ENCODE measurements at regions not wholly inside any gene's neighbourhood (a gene's known extent, or its start where the extent isn't known, plus 50 kb on each side); places are given as distances from the start of the nearest gene placed in this dataset.
"Not testable (repeated sequence)": the region's sequence is repeated elsewhere in the genome, so short reads cannot be mapped to it uniquely, and the experiment has no call there.

- DNase-seq (ENCODE audit: low spot score) = no peak
These were observed 225.8 kb upstream of the GIMD1 start for GRCh38 chr4:106594291-106594952.

GRCh38 chr4:106588891-106589290 is 220.3 kb upstream of the GIMD1 start:
- DNase-seq (ENCODE audit: low spot score) = no peak

- DNase-seq (ENCODE audit: low spot score) = no peak
These were observed 219.0 kb upstream of the GIMD1 start for GRCh38 chr4:106587558-106587957.

- no peak for DNase-seq (ENCODE audit: low spot score)
These were observed 217.4 kb upstream of the GIMD1 start for GRCh38 chr4:106585915-106586349.

GRCh38 chr4:106584337-106584989 is 215.9 kb upstream of the GIMD1 start:
- DNase-seq (ENCODE audit: low spot score) = no peak

- DNase-seq (ENCODE audit: low spot score) = no peak
These were observed 215.0 kb upstream of the GIMD1 start for GRCh38 chr4:106583567-106583966.

GRCh38 chr4:106583108-106583507 is 214.5 kb upstream of the GIMD1 start:
- DNase-seq (ENCODE audit: low spot score) = no peak

- DNase-seq (ENCODE audit: low spot score) = no peak
These were observed 213.5 kb upstream of the GIMD1 start for GRCh38 chr4:106582103-106582502.

GRCh38 chr4:106579236-106579635 is 210.7 kb upstream of the GIMD1 start:
- no peak for DNase-seq (ENCODE audit: low spot score)

- DNase-seq (ENCODE audit: low spot score) = peak; percentile 72
These were observed 200.8 kb upstream of the GIMD1 start for GRCh38 chr4:106569146-106570031.

- DNase-seq (ENCODE audit: low spot score) = no peak
These were observed 197.1 kb upstream of the GIMD1 start for GRCh38 chr4:106565727-106566126.

- not testable (repeated sequence) for DNase-seq (ENCODE audit: low spot score)
These were observed 195.1 kb upstream of the GIMD1 start for GRCh38 chr4:106563637-106564036.

GRCh38 chr4:106551724-106552123 is 183.1 kb upstream of the GIMD1 start:
- no peak for DNase-seq (ENCODE audit: low spot score)

- DNase-seq (ENCODE audit: low spot score) = no peak
These were observed 180.0 kb upstream of the GIMD1 start for GRCh38 chr4:106548446-106549044.

GRCh38 chr4:106546370-106546769 is 177.8 kb upstream of the GIMD1 start:
- DNase-seq (ENCODE audit: low spot score) = no peak

- DNase-seq (ENCODE audit: low spot score) = not testable (repeated sequence)
These were observed 174.0 kb upstream of the GIMD1 start for GRCh38 chr4:106542609-106543008.

GRCh38 chr4:106541253-106541652 is 172.7 kb upstream of the GIMD1 start:
- DNase-seq (ENCODE audit: low spot score) = no peak

GRCh38 chr4:106530821-106531220 is 162.2 kb upstream of the GIMD1 start:
- no peak for DNase-seq (ENCODE audit: low spot score)

- no peak for DNase-seq (ENCODE audit: low spot score)
These were observed 161.4 kb upstream of the GIMD1 start for GRCh38 chr4:106530024-106530361.

- DNase-seq (ENCODE audit: low spot score) = no peak
These were observed 160.9 kb upstream of the GIMD1 start for GRCh38 chr4:106529348-106530023.

- DNase-seq (ENCODE audit: low spot score) = no peak
These were observed 158.7 kb upstream of the GIMD1 start for GRCh38 chr4:106527316-106527715.

- DNase-seq (ENCODE audit: low spot score) = not testable (repeated sequence)
These were observed 156.8 kb upstream of the GIMD1 start for GRCh38 chr4:106525425-106525824.

Data from left forelimb (tissue), 1 donor.